HL-60 (cell line): ENCODE measurements at regions not wholly inside any gene's neighbourhood (a gene's known extent, or its start where the extent isn't known, plus 50 kb on each side); places are given as distances from the start of the nearest gene placed in this dataset.
"Not testable (repeated sequence)": the region's sequence is repeated elsewhere in the genome, so short reads cannot be mapped to it uniquely, and the experiment has no call there.

Source experiments
- DNase-seq, 2 experiments: peaks; one replicate each; pipeline ENCODE4 v3.0.0-alpha.2; 2010 to 2020; ENCODE audit warnings: low read depth in 1 of 2, low spot score in 1 of 2
- H3K27ac ChIP-seq: fragments of 250-450 bp; sonication (Bioruptor Pico); replicated peaks from 2 replicates; pipeline ENCODE4 v1.5.1; 2020; ENCODE audit warnings: mild to moderate bottlenecking, moderate library complexity
- H3K27me3 ChIP-seq: fragments of 250-450 bp; sonication (Bioruptor Pico); 2 replicates; pipeline ENCODE4 v1.5.1; 2021; ENCODE audit warnings: mild to moderate bottlenecking, moderate library complexity; ENCODE audit not compliant: insufficient read depth, poor library complexity, severe bottlenecking
- H3K4me3 ChIP-seq: replicated peaks from 2 replicates; pipeline ENCODE4 v1.5.1; 2011; ENCODE audit warnings: mild to moderate bottlenecking, control low read depth, low read length; ENCODE audit not compliant: insufficient read depth
- GABPA ChIP-seq: IDR thresholded peaks from 2 replicates; pipeline ENCODE4 v1.6.1; 2012; ENCODE audit warnings: low read depth
- POLR2AphosphoS5 ChIP-seq: IDR thresholded peaks from 2 replicates; pipeline ENCODE4 v1.6.1; 2012; ENCODE audit warnings: low read depth
- SPI1 ChIP-seq: IDR thresholded peaks from 2 replicates; pipeline ENCODE4 v1.6.1; 2012; ENCODE audit warnings: low read depth, mild to moderate bottlenecking, borderline replicate concordance
- TF ChIP-seq, protein P1 (sequence below): IDR thresholded peaks from one replicate; pipeline ENCODE4 v1.5.1; 2011; ENCODE audit warnings: low read length, control low read depth, inconsistent platforms; ENCODE audit not compliant: insufficient read depth
- TF ChIP-seq, protein P2 (sequence below): IDR thresholded peaks from 2 replicates; pipeline ENCODE4 v1.6.1; 2012; ENCODE audit warnings: low read depth; ENCODE audit not compliant: insufficient replicate concordance

DNA sequence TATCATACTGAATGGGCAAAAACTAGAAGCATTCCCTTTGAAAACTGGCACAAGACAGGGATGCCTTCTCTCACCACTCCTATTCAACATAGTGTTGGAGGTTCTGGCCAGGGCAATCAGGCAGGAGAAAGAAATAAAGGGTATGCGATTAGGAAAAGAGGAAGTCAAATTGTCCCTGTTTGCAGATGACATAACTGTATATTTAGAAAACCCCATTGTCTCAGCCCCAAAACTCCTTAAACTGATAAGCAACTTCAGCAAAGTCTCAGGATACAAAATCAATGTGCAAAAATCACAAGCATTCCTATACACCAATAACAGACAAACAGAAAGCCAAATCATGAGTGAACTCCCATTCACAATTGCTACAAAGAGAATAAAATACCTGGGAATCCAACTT, 52.5 kb upstream of the CCDC71L start:
- not testable (repeated sequence) for DNase-seq, H3K4me3 ChIP-seq, H3K27ac ChIP-seq, H3K27me3 ChIP-seq
- peak; percentile 48 for TF ChIP-seq SPI1

DNA sequence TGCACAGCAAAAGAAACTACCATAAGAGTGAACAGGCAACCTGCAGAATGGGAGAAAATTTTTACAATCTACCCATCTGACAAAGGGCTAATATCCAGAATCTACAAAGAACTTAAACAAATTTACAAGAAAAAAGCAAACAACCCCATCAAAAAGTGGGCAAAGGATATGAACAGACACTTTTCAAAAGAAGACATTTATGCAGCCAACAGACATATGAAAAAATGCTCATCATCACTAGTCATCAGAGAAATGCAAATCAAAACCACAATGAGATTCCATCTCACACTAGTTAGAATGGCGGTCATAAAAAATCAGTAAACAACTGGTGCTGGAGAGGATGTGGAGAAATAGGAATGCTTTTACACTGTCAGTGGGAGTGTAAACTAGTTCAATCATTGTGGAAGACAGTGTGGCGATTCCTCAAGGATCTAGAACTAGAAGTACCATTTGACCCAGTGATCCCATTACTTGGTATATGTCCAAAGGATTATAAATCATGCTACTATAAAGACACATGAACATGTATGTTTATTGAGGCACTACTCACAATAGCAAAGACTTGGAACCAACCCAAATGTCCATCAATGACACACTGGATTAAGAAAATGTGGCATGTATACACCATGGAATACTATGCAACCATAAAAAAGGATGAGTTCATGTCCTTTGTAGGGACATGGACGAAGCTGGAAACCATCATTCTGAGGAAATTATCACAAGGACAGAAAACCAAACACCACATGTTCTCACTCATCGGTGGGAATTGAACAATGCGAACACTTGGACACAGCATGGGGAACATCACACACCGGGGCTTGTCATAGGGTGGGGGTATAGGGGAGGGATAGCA, 53.9 kb upstream of the CCDC71L start:
- H3K27ac ChIP-seq, DNase-seq, H3K4me3 ChIP-seq, H3K27me3 ChIP-seq: not testable (repeated sequence)

DNA sequence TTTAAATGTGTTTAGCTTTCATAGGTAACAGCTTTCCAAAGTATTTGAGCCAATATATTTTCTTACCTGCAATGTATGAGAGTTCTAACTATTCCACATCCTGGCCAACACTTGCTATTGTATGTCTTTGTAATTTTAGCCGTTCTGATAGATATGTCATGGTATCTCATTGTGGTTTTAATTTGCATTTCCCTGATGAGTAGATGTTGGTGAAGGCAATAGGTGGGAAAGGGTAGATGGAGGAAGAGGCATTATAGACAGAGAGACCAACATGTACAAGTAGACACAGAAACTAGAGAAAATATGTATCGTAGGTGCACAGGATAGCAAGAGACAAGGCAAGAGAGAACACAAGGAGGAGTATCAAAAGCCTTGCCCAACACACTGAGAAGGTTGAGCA, 54.8 kb upstream of the CCDC71L start:
- TF ChIP-seq, protein P1, sequence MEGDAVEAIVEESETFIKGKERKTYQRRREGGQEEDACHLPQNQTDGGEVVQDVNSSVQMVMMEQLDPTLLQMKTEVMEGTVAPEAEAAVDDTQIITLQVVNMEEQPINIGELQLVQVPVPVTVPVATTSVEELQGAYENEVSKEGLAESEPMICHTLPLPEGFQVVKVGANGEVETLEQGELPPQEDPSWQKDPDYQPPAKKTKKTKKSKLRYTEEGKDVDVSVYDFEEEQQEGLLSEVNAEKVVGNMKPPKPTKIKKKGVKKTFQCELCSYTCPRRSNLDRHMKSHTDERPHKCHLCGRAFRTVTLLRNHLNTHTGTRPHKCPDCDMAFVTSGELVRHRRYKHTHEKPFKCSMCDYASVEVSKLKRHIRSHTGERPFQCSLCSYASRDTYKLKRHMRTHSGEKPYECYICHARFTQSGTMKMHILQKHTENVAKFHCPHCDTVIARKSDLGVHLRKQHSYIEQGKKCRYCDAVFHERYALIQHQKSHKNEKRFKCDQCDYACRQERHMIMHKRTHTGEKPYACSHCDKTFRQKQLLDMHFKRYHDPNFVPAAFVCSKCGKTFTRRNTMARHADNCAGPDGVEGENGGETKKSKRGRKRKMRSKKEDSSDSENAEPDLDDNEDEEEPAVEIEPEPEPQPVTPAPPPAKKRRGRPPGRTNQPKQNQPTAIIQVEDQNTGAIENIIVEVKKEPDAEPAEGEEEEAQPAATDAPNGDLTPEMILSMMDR = no peak
- TF ChIP-seq SPI1 = no peak
- TF ChIP-seq, protein P2, sequence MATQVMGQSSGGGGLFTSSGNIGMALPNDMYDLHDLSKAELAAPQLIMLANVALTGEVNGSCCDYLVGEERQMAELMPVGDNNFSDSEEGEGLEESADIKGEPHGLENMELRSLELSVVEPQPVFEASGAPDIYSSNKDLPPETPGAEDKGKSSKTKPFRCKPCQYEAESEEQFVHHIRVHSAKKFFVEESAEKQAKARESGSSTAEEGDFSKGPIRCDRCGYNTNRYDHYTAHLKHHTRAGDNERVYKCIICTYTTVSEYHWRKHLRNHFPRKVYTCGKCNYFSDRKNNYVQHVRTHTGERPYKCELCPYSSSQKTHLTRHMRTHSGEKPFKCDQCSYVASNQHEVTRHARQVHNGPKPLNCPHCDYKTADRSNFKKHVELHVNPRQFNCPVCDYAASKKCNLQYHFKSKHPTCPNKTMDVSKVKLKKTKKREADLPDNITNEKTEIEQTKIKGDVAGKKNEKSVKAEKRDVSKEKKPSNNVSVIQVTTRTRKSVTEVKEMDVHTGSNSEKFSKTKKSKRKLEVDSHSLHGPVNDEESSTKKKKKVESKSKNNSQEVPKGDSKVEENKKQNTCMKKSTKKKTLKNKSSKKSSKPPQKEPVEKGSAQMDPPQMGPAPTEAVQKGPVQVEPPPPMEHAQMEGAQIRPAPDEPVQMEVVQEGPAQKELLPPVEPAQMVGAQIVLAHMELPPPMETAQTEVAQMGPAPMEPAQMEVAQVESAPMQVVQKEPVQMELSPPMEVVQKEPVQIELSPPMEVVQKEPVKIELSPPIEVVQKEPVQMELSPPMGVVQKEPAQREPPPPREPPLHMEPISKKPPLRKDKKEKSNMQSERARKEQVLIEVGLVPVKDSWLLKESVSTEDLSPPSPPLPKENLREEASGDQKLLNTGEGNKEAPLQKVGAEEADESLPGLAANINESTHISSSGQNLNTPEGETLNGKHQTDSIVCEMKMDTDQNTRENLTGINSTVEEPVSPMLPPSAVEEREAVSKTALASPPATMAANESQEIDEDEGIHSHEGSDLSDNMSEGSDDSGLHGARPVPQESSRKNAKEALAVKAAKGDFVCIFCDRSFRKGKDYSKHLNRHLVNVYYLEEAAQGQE = no peak
- no peak for TF ChIP-seq POLR2AphosphoS5
- TF ChIP-seq GABPA = no peak
- Histone ChIP-seq H3K4me3 (no peak overlapping the region), H3K27me3 (no peaks in the 10 kb centered on the region), H3K27ac (no peak overlapping the region)
- DNase-seq = no peak

GRCh38 chr7:106717254-106717954, 56.4 kb upstream of the CCDC71L start:
- TF ChIP-seq, protein P2 = no peak
- TF ChIP-seq, protein P1 = no peak
- TF ChIP-seq SPI1 (no peak), GABPA (no peak), POLR2AphosphoS5 (no peak)
- DNase-seq = no peak
- Histone ChIP-seq H3K27me3 (no peaks in the 10 kb centered on the region), H3K27ac (peak overlapping the region; percentile 30), H3K4me3 (no peak overlapping the region)
